DND-41 (cell line): ENCODE measurements at regions not wholly inside any gene's neighbourhood (a gene's known extent, or its start where the extent isn't known, plus 50 kb on each side); places are given as distances from the start of the nearest gene placed in this dataset.

ENCODE experiments used
- EZH2 ChIP-seq: IDR thresholded peaks from 3 replicates; pipeline ENCODE4 v1.6.1; 2012; ENCODE audit warnings: borderline replicate concordance, low read depth, mild to moderate bottlenecking, moderate library complexity, low read length, inconsistent platforms; ENCODE audit not compliant: severe bottlenecking
- TF ChIP-seq, protein P1 (sequence below): IDR thresholded peaks from 2 replicates; pipeline ENCODE4 v1.5.1; 2012; ENCODE audit warnings: borderline replicate concordance, low read length, moderate library complexity, mild to moderate bottlenecking; ENCODE audit not compliant: poor library complexity, severe bottlenecking; ENCODE audit errors: extremely low read depth

DNA sequence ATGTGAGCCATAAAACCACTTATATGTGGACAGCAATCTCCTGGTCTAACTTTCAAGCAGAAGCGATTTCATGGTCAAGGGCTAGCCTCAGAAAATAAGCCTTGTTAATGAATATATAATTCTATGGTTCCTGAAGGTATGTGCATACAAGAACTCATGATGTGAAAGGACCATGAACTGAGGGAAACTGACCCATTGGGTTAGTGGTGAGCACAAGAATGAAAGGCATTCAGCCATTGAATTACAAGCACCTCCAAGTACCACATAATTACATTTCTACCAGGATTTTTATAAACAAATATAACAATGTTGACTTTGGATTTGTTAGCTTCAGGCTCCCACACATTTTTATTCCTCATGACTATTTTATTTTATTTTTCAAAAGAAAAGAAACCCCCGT is 459.0 kb downstream of the TLE4 start:
- TF ChIP-seq, protein P1, sequence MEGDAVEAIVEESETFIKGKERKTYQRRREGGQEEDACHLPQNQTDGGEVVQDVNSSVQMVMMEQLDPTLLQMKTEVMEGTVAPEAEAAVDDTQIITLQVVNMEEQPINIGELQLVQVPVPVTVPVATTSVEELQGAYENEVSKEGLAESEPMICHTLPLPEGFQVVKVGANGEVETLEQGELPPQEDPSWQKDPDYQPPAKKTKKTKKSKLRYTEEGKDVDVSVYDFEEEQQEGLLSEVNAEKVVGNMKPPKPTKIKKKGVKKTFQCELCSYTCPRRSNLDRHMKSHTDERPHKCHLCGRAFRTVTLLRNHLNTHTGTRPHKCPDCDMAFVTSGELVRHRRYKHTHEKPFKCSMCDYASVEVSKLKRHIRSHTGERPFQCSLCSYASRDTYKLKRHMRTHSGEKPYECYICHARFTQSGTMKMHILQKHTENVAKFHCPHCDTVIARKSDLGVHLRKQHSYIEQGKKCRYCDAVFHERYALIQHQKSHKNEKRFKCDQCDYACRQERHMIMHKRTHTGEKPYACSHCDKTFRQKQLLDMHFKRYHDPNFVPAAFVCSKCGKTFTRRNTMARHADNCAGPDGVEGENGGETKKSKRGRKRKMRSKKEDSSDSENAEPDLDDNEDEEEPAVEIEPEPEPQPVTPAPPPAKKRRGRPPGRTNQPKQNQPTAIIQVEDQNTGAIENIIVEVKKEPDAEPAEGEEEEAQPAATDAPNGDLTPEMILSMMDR = no peak
- no peak for TF ChIP-seq EZH2
